Inflammatory macrophage (primary cell): ENCODE measurements at regions not wholly inside any gene's neighbourhood (a gene's known extent, or its start where the extent isn't known, plus 50 kb on each side); places are given as distances from the start of the nearest gene placed in this dataset.
A peak's percentile ranks its signal among the peaks of the same experiment; 100 is the strongest.
"Not testable (repeated sequence)": the region's sequence is repeated elsewhere in the genome, so short reads cannot be mapped to it uniquely, and the experiment has no call there.

ENCODE experiments used
- DNase-seq, 2 donors: peaks; one replicate each; pipeline ENCODE4 v3.0.0-alpha.2; 2020 to 2022

- no peak for DNase-seq
Observed at GRCh38 chr11:22078063-22078462, 114.8 kb upstream of the ANO5 start.

- DNase-seq: no peak
Observed at GRCh38 chr11:22079133-22079872, 113.6 kb upstream of the ANO5 start.

- DNase-seq: no peak
Observed at GRCh38 chr11:22082178-22082577, 110.7 kb upstream of the ANO5 start.

GRCh38 chr11:22082788-22083187 is 110.1 kb upstream of the ANO5 start:
- no peak for DNase-seq

- no peak for DNase-seq
Observed at GRCh38 chr11:22084056-22084455, 108.8 kb upstream of the ANO5 start.

- no peak for DNase-seq
Observed at GRCh38 chr11:22084564-22084963, 108.3 kb upstream of the ANO5 start.

GRCh38 chr11:22089609-22090008 is 103.3 kb upstream of the ANO5 start:
- DNase-seq: no peak

- DNase-seq: no peak
Observed at GRCh38 chr11:22106566-22106965, 86.3 kb upstream of the ANO5 start.

GRCh38 chr11:22115470-22116029 is 77.3 kb upstream of the ANO5 start:
- no peak for DNase-seq

- not testable (repeated sequence) for DNase-seq
Observed at GRCh38 chr11:22127981-22128380, 64.9 kb upstream of the ANO5 start.

GRCh38 chr11:22130462-22131053 is 62.3 kb upstream of the ANO5 start:
- DNase-seq: peak in 1 of 2 donors; percentile 14

- peak; percentile 57 to 70 for DNase-seq
Observed at GRCh38 chr11:22133776-22134175, 59.1 kb upstream of the ANO5 start.

GRCh38 chr11:22138264-22138663 is 54.6 kb upstream of the ANO5 start:
- no peak for DNase-seq
